Testis (tissue), 2 donors: ENCODE measurements at regions not wholly inside any gene's neighbourhood (a gene's known extent, or its start where the extent isn't known, plus 50 kb on each side); places are given as distances from the start of the nearest gene placed in this dataset.

Source experiments
- CTCF ChIP-seq, 3 experiments: fragments of 450-650 bp in 2 of 3; fragments of 200-600 bp in 1 of 3; sonication (generic) in 1 of 3; IDR thresholded peaks; one replicate each; pipeline ENCODE4 v1.5.1; 2016 to 2019; ENCODE audit warnings: antibody characterized with exemption in 3 of 3, mild to moderate bottlenecking in 2 of 3, moderate library complexity in 1 of 3
- POLR2A ChIP-seq: fragments of 450-650 bp; IDR thresholded peaks from one replicate; pipeline ENCODE4 v1.6.1; 2017; ENCODE audit warnings: antibody characterized with exemption, mild to moderate bottlenecking, moderate library complexity

GRCh38 chr20:11430652-11431051, 487.0 kb upstream of the BTBD3 start:
- TF ChIP-seq POLR2A, result no peak
- TF ChIP-seq CTCF (IDR thresholded peaks at IDR 0.05), result no peak
